ENCODE measurements at regions not wholly inside any gene's neighbourhood (a gene's known extent, or its start where the extent isn't known, plus 50 kb on each side); places are given as distances from the start of the nearest gene placed in this dataset.

GRCh38 chr17:78290721-78291120 is 59.3 kb downstream of the TMEM235 start:
- TF ChIP-seq, protein P1, sequence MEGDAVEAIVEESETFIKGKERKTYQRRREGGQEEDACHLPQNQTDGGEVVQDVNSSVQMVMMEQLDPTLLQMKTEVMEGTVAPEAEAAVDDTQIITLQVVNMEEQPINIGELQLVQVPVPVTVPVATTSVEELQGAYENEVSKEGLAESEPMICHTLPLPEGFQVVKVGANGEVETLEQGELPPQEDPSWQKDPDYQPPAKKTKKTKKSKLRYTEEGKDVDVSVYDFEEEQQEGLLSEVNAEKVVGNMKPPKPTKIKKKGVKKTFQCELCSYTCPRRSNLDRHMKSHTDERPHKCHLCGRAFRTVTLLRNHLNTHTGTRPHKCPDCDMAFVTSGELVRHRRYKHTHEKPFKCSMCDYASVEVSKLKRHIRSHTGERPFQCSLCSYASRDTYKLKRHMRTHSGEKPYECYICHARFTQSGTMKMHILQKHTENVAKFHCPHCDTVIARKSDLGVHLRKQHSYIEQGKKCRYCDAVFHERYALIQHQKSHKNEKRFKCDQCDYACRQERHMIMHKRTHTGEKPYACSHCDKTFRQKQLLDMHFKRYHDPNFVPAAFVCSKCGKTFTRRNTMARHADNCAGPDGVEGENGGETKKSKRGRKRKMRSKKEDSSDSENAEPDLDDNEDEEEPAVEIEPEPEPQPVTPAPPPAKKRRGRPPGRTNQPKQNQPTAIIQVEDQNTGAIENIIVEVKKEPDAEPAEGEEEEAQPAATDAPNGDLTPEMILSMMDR (IDR thresholded peaks at IDR 0.05): no peak
- no peak for TF ChIP-seq POLR2AphosphoS5 (IDR thresholded peaks at IDR 0.05)
